HepG2 (cell line): ENCODE measurements at regions not wholly inside any gene's neighbourhood (a gene's known extent, or its start where the extent isn't known, plus 50 kb on each side); places are given as distances from the start of the nearest gene placed in this dataset.

Experiments
- ATAC-seq: fragments of 200-7000 bp; cut with Tn5 transposase; 3 replicates; pipeline ENCODE4 v1.9.1; 2020; ENCODE audit warnings: mild to moderate bottlenecking, moderate library complexity
- BruUV-seq: library from RNA; stranded (reverse); fragments of 400-500 nt; replicated peaks from 2 replicates; lab custom pipeline; 2021; lab: Mats Ljungman, UMichigan
- CTCF ChIA-PET: fragments of 300-600 bp; formaldehyde crosslinking; extraction: SDS; loops from one replicate; lab custom pipeline; 2021; ENCODE audit warnings: low total read pairs, inconsistent platforms, low intra/inter-chr PET ratio; lab: Yijun Ruan, JAX
- POLR2A ChIA-PET: fragments of 350-600 bp; sonication (Branson Sonifier 250); formaldehyde crosslinking; loops from one replicate; lab custom pipeline; 2020; ENCODE audit warnings: antibody characterized with exemption, inconsistent platforms; lab: Yijun Ruan, JAX
- DNase-seq: peaks from one replicate; pipeline ENCODE4 v3.0.0-alpha.2; 2015; ENCODE audit warnings: low spot score
- FAIRE-seq: peaks from 3 replicates; lab custom pipeline; 2011; peaks lifted over from hg19 to GRCh38; lab: Jason Lieb, UNC
- H2AFZ ChIP-seq: one replicate; pipeline ENCODE4 v1.6.1; 2011; ENCODE audit warnings: low read length, inconsistent platforms
- H3K27ac ChIP-seq: fragments of 300-600 bp; 3 replicates; pipeline ENCODE4 v1.8.0; 2011; ENCODE audit warnings: mixed run types, mild to moderate bottlenecking, mixed read lengths, low read length, inconsistent platforms; ENCODE audit not compliant: insufficient read depth; ENCODE audit errors: extremely low read length
- H3K27me3 ChIP-seq, 2 experiments: fragments of 200-600 bp in 1 of 2; 2 replicates in 1 of 2; 3 replicates in 1 of 2; pipeline versions ENCODE4 v1.6.0 to v1.8.0; 2011; ENCODE audit warnings: low read length in 2 of 2, mild to moderate bottlenecking in 2 of 2, moderate library complexity in 2 of 2, inconsistent platforms in 1 of 2; ENCODE audit not compliant: insufficient read depth in 2 of 2, control insufficient read depth in 1 of 2
- H3K36me3 ChIP-seq, 2 experiments: fragments of 200-600 bp in 1 of 2; replicated peaks in 1 of 2; 2 replicates in 1 of 2; 3 replicates in 1 of 2; pipeline versions ENCODE4 v1.5.1 to v1.8.0; 2011; ENCODE audit warnings: low read length in 2 of 2, inconsistent platforms in 1 of 2; ENCODE audit not compliant: insufficient read depth in 2 of 2, control insufficient read depth in 1 of 2
- H3K4me1 ChIP-seq: 2 replicates; pipeline ENCODE4 v1.5.1; 2012; ENCODE audit warnings: low read length, inconsistent platforms; ENCODE audit not compliant: insufficient read depth
- H3K4me2 ChIP-seq: 2 replicates; pipeline ENCODE4 v1.6.0; 2011; ENCODE audit warnings: low read depth, low read length, inconsistent platforms
- H3K4me3 ChIP-seq, 3 experiments: fragments of 200-600 bp in 1 of 3; sonication (generic), shearing (Covaris generic) in 1 of 3; replicated peaks in 1 of 3; 2 replicates each; pipeline ENCODE4 v1.5.1; 2011 to 2016; ENCODE audit warnings: low read length in 3 of 3, inconsistent platforms in 2 of 3, low read depth in 2 of 3, mild to moderate bottlenecking in 2 of 3, control low read depth in 1 of 3, mixed read lengths in 1 of 3; ENCODE audit not compliant: insufficient read depth in 1 of 3
- H3K79me2 ChIP-seq: one replicate; pipeline ENCODE4 v1.6.1; 2011; ENCODE audit warnings: low read length, inconsistent platforms; ENCODE audit not compliant: insufficient read depth
- H3K9ac ChIP-seq: 2 replicates; pipeline ENCODE4 v1.6.0; 2011; ENCODE audit warnings: mild to moderate bottlenecking, low read depth, low read length, inconsistent platforms; ENCODE audit not compliant: insufficient read depth
- H3K9me3 ChIP-seq: 2 replicates; pipeline ENCODE4 v1.5.1; 2012; ENCODE audit warnings: mild to moderate bottlenecking, low read length
- H4K20me1 ChIP-seq: 2 replicates; pipeline ENCODE4 v1.6.0; 2011; ENCODE audit warnings: inconsistent platforms, mild to moderate bottlenecking, low read length, moderate library complexity; ENCODE audit not compliant: insufficient read depth
- BRD4 ChIP-seq: sonication (generic); formaldehyde crosslinking; IDR thresholded peaks from 2 replicates; pipeline ENCODE4 v1.4.0; 2020; ENCODE audit warnings: missing genetic modification reagents
- CENPX ChIP-seq: sonication (generic); formaldehyde crosslinking; IDR thresholded peaks from 2 replicates; pipeline ENCODE4 v1.9.0; 2021; ENCODE audit warnings: mild to moderate bottlenecking, missing genetic modification reagents, moderate library complexity
- FOXJ3 ChIP-seq: sonication (generic); formaldehyde crosslinking; IDR thresholded peaks from 2 replicates; pipeline ENCODE4 v1.4.0; 2020; ENCODE audit warnings: missing genetic modification reagents, mild to moderate bottlenecking, borderline replicate concordance
- NFIC ChIP-seq: IDR thresholded peaks from 2 replicates; pipeline ENCODE4 v1.6.1; 2012; ENCODE audit warnings: mild to moderate bottlenecking, low read length, inconsistent platforms
- NR2F6 ChIP-seq, 2 experiments: IDR thresholded peaks; 2 replicates each; pipeline ENCODE4 v1.6.1; 2016; ENCODE audit warnings: antibody characterized with exemption in 1 of 2, mild to moderate bottlenecking in 1 of 2
- SALL1 ChIP-seq: sonication (generic); formaldehyde crosslinking; IDR thresholded peaks from 2 replicates; pipeline ENCODE4 v1.8.0; 2022; ENCODE audit warnings: mild to moderate bottlenecking, missing genetic modification reagents
- SPEN ChIP-seq: sonication (generic); formaldehyde crosslinking; IDR thresholded peaks from 2 replicates; pipeline ENCODE4 v1.5.1; 2020; ENCODE audit warnings: low read depth, mild to moderate bottlenecking, missing genetic modification reagents
- TBL1XR1 ChIP-seq: fragments of 150-350 bp; IDR thresholded peaks from 2 replicates; pipeline ENCODE4 v1.6.1; 2014; ENCODE audit warnings: borderline replicate concordance, low read length; ENCODE audit not compliant: partially characterized antibody
- ZBTB1 ChIP-seq: sonication (generic); formaldehyde crosslinking; IDR thresholded peaks from 2 replicates; pipeline ENCODE4 v1.4.0; 2020; ENCODE audit warnings: missing genetic modification reagents, borderline replicate concordance
- ZBTB7A ChIP-seq: sonication (generic); formaldehyde crosslinking; IDR thresholded peaks from 2 replicates; pipeline ENCODE4 v1.8.0; 2022; ENCODE audit warnings: mild to moderate bottlenecking, missing genetic modification reagents
- ZEB1 ChIP-seq: IDR thresholded peaks from 2 replicates; pipeline ENCODE4 v1.6.1; 2012; ENCODE audit warnings: mild to moderate bottlenecking, low read depth, inconsistent platforms; ENCODE audit not compliant: insufficient replicate concordance
- ZNF431 ChIP-seq: sonication (generic); formaldehyde crosslinking; IDR thresholded peaks from 2 replicates; pipeline ENCODE4 v1.9.0; 2022; ENCODE audit warnings: missing genetic modification reagents, low read depth, mild to moderate bottlenecking, borderline replicate concordance
- ZNF782 ChIP-seq: sonication (generic); formaldehyde crosslinking; IDR thresholded peaks from 2 replicates; pipeline ENCODE4 v1.4.0; 2020; ENCODE audit warnings: missing genetic modification reagents, mild to moderate bottlenecking, borderline replicate concordance
- ZSCAN22 ChIP-seq: sonication (generic); formaldehyde crosslinking; IDR thresholded peaks from 2 replicates; pipeline ENCODE4 v1.4.0; 2020; ENCODE audit warnings: mild to moderate bottlenecking, missing genetic modification reagents
- WGBS: methylation state at CpG from one replicate; pipeline ENCODE4 v1.1.6; 2017; ENCODE audit warnings: low lambda C conversion rate; 5-methylcytosine and 5-hydroxymethylcytosine counted together
- in situ Hi-C: cut with HindIII; loops from 2 replicates; pipeline ENCODE4 v1.10.0; 2017; ENCODE audit warnings: low pct_unique_long_range_greater_than_20kb; ENCODE audit not compliant: extremely low pct_ligation_motif_present
- intact Hi-C: fragments of 100-400 bp; cut with micrococcal nuclease; formaldehyde crosslinking; loops from one replicate; pipeline ENCODE4 v1.10.0; 2022; ENCODE audit not compliant: unreplicated experiment
- TF ChIP-seq, protein P1 (sequence below): sonication (generic); formaldehyde crosslinking; IDR thresholded peaks from 2 replicates; pipeline ENCODE4 v1.8.1; 2022; ENCODE audit warnings: low read depth, mild to moderate bottlenecking, missing genetic modification reagents
- TF ChIP-seq, protein P2 (sequence below): sonication (generic); formaldehyde crosslinking; IDR thresholded peaks from 2 replicates; pipeline ENCODE4 v1.5.0; 2020; ENCODE audit warnings: mild to moderate bottlenecking, missing genetic modification reagents, borderline replicate concordance
- TF ChIP-seq, protein P3 (sequence below): sonication (generic); formaldehyde crosslinking; IDR thresholded peaks from 2 replicates; pipeline ENCODE4 v1.8.0; 2022; ENCODE audit warnings: low read depth, missing genetic modification reagents

- TF ChIP-seq, protein P1, sequence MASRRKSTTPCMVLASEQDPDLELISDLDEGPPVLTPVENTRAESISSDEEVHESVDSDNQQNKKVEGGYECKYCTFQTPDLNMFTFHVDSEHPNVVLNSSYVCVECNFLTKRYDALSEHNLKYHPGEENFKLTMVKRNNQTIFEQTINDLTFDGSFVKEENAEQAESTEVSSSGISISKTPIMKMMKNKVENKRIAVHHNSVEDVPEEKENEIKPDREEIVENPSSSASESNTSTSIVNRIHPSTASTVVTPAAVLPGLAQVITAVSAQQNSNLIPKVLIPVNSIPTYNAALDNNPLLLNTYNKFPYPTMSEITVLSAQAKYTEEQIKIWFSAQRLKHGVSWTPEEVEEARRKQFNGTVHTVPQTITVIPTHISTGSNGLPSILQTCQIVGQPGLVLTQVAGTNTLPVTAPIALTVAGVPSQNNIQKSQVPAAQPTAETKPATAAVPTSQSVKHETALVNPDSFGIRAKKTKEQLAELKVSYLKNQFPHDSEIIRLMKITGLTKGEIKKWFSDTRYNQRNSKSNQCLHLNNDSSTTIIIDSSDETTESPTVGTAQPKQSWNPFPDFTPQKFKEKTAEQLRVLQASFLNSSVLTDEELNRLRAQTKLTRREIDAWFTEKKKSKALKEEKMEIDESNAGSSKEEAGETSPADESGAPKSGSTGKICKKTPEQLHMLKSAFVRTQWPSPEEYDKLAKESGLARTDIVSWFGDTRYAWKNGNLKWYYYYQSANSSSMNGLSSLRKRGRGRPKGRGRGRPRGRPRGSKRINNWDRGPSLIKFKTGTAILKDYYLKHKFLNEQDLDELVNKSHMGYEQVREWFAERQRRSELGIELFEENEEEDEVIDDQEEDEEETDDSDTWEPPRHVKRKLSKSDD (CRISPR knock-in tag), result no peak
- TF ChIP-seq ZBTB1 (CRISPR knock-in tag), result no peak
Measured at GRCh38 chr2:58895857-58896256, 654.7 kb upstream of the FANCL start (continued).

DNA sequence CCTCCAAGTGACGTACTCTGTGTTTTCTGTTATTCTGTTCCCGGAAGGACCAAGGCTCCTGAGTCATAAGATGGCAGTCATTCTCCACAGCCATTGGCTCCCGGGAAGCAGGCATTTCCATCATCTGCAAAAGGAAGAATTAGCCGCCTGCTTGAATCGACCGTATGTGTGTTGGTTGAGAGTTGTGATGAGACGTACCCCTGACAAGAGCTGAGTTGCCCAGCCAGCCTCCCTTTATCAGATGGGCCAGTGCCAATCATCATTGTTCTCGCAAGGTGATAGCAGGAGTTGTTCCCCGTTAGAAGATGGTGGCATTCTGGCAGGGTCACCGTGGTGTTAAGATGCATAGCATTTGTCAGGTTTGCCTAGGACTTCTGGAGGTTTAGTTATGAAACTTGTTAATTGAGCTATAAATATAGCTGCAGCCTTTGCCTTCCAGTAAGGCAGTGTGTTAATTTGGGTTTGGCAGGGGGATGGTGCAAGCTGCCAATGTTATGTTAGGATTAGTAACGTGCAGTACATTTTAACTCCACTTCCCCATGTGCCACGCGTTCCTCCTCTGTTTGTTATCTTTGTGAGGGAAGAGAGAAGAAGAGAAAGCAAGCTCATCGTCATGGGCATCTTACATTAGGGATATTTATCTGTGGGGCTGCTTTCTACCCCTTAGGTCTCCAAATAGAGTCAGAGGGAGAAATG is 652.7 kb upstream of the FANCL start:
- CTCF ChIA-PET, result no interaction called here
- 31% methylated on average over 14 of the region's 14 CpGs for WGBS
- Histone ChIP-seq H3K4me2 (no peak overlapping the region), H3K27ac (no peak overlapping the region), H3K36me3 (no peaks in the 10 kb centered on the region), H3K9me3 (no peaks in the 10 kb centered on the region), H3K9ac (no peak overlapping the region), H4K20me1 (no peaks in the 10 kb centered on the region), H3K4me1 (peaks cover 8% of the 10 kb centered on the region; the same call in 1 of the 2 replicates), H3K27me3 (no peaks in the 10 kb centered on the region), H3K4me3 (no peak overlapping the region), H3K79me2 (no peaks in the 10 kb centered on the region), H2AFZ (no peak overlapping the region)
- DNase-seq, result no peak
- ATAC-seq, result no peak
- FAIRE-seq, result no peak
- intact Hi-C loops (no loop called here), in situ Hi-C loops (no loop called here)
- BruUV-seq, result no TSS peak
- POLR2A ChIA-PET, result no interaction called here
- TF ChIP-seq ZNF431 (CRISPR knock-in tag), result no peak
- TF ChIP-seq FOXJ3 (CRISPR knock-in tag), result no peak
- TF ChIP-seq ZBTB7A (CRISPR knock-in tag), result no peak
- TF ChIP-seq NFIC, result no peak
- no peak for TF ChIP-seq TBL1XR1
- TF ChIP-seq BRD4 (CRISPR knock-in tag), result no peak
- no peak for TF ChIP-seq CENPX (CRISPR knock-in tag)
- TF ChIP-seq NR2F6 (IDR thresholded peaks at IDR 0.05), result no peak
- no peak for TF ChIP-seq NR2F6 (CRISPR knock-in tag; IDR thresholded peaks at IDR 0.05)
- TF ChIP-seq SALL1 (CRISPR knock-in tag), result no peak
- no peak for TF ChIP-seq ZEB1
- TF ChIP-seq, protein P2, sequence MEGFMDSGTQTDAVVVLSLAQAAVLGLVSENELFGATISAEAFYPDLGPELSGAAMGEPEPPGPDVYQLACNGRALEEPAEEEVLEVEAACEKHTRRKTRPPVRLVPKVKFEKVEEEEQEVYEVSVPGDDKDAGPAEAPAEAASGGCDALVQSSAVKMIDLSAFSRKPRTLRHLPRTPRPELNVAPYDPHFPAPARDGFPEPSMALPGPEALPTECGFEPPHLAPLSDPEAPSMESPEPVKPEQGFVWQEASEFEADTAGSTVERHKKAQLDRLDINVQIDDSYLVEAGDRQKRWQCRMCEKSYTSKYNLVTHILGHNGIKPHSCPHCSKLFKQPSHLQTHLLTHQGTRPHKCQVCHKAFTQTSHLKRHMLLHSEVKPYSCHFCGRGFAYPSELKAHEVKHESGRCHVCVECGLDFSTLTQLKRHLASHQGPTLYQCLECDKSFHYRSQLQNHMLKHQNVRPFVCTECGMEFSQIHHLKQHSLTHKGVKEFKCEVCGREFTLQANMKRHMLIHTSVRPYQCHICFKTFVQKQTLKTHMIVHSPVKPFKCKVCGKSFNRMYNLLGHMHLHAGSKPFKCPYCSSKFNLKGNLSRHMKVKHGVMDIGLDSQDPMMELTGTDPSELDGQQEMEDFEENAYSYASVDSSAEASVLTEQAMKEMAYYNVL, result no peak
- TF ChIP-seq ZNF782, result no peak
- no peak for TF ChIP-seq SPEN (CRISPR knock-in tag)
- no peak for TF ChIP-seq ZSCAN22 (CRISPR knock-in tag)
- TF ChIP-seq, protein P3, sequence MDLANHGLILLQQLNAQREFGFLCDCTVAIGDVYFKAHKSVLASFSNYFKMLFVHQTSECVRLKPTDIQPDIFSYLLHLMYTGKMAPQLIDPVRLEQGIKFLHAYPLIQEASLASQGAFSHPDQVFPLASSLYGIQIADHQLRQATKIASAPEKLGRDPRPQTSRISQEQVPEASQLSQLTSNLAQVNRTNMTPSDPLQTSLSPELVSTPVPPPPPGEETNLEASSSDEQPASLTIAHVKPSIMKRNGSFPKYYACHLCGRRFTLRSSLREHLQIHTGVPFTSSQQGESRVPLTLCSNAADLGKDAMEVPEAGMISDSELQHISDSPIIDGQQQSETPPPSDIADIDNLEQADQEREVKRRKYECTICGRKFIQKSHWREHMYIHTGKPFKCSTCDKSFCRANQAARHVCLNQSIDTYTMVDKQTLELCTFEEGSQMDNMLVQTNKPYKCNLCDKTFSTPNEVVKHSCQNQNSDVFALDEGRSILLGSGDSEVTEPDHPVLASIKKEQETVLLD (CRISPR knock-in tag), result no peak
